ENCODE measurements at regions not wholly inside any gene's neighbourhood (a gene's known extent, or its start where the extent isn't known, plus 50 kb on each side); places are given as distances from the start of the nearest gene placed in this dataset.

GRCh38 chr1:73783352-73783751 lies 414.6 kb downstream of the LRRIQ3 start:
- Mint-ChIP-seq H3K4me1 (ENCODE audit: low read depth) (peaks cover 3% of the 10 kb centered on the region), H3K9me3 (ENCODE audit: low read depth) (no peaks in the 10 kb centered on the region), H3K4me3 (ENCODE audit: low read depth) (no peak overlapping the region), H3K36me3 (ENCODE audit: insufficient read depth) (no peaks in the 10 kb centered on the region), H3K27ac (no peak overlapping the region), H3K27me3 (no peaks in the 10 kb centered on the region)
- TF ChIP-seq, protein P1, sequence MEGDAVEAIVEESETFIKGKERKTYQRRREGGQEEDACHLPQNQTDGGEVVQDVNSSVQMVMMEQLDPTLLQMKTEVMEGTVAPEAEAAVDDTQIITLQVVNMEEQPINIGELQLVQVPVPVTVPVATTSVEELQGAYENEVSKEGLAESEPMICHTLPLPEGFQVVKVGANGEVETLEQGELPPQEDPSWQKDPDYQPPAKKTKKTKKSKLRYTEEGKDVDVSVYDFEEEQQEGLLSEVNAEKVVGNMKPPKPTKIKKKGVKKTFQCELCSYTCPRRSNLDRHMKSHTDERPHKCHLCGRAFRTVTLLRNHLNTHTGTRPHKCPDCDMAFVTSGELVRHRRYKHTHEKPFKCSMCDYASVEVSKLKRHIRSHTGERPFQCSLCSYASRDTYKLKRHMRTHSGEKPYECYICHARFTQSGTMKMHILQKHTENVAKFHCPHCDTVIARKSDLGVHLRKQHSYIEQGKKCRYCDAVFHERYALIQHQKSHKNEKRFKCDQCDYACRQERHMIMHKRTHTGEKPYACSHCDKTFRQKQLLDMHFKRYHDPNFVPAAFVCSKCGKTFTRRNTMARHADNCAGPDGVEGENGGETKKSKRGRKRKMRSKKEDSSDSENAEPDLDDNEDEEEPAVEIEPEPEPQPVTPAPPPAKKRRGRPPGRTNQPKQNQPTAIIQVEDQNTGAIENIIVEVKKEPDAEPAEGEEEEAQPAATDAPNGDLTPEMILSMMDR (IDR thresholded peaks at IDR 0.05; ENCODE audit: unreplicated experiment): no peak
- no peak for DNase-seq (ENCODE audit: low spot score, unreplicated experiment)

- Mint-ChIP-seq H3K27ac (no peak overlapping the region), H3K4me1 (ENCODE audit: low read depth) (peaks cover 3% of the 10 kb centered on the region), H3K36me3 (ENCODE audit: insufficient read depth) (no peaks in the 10 kb centered on the region), H3K9me3 (ENCODE audit: low read depth) (no peaks in the 10 kb centered on the region), H3K4me3 (ENCODE audit: low read depth) (no peak overlapping the region), H3K27me3 (no peaks in the 10 kb centered on the region)
- TF ChIP-seq, protein P1 (IDR thresholded peaks at IDR 0.05; ENCODE audit: unreplicated experiment): no peak
- DNase-seq (ENCODE audit: low spot score, unreplicated experiment): no peak
These were observed 415.1 kb downstream of the LRRIQ3 start for GRCh38 chr1:73782901-73783300.

DNA sequence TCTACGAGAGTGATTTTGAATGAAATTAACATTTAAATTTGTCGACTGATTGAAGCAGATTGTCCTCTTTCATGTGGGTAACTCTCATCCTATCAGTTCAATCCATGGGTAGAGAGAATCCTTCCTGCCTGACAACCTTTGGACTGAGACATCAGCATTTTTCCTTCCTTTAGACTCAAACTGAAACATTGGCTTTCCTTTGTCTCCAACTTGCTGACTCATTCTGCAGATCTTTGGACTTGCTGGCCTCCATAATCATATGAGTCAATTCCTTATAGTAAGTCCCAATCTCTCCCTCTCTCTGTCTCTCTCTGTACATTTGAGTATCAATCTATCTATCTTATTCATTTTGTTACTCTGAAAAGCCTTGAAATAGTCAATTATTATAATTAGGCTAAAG lies 416.7 kb downstream of the LRRIQ3 start:
- TF ChIP-seq, protein P1 (IDR thresholded peaks at IDR 0.05; ENCODE audit: unreplicated experiment): no peak
- H3K9me3 Mint-ChIP-seq (ENCODE audit: low read depth): no peaks in the 10 kb centered on the region
- H3K27ac Mint-ChIP-seq: no peak overlapping the region

GRCh38 chr1:73778471-73778870 lies 419.5 kb downstream of the LRRIQ3 start:
- Mint-ChIP-seq H3K36me3 (ENCODE audit: insufficient read depth) (no peaks in the 10 kb centered on the region), H3K9me3 (ENCODE audit: low read depth) (no peaks in the 10 kb centered on the region), H3K4me3 (ENCODE audit: low read depth) (no peak overlapping the region)

More for the DNA sequence above, 416.7 kb downstream of the LRRIQ3 start:
- Mint-ChIP-seq H3K36me3 (ENCODE audit: insufficient read depth) (no peaks in the 10 kb centered on the region), H3K27me3 (no peaks in the 10 kb centered on the region), H3K4me1 (ENCODE audit: low read depth) (peaks cover 2% of the 10 kb centered on the region), H3K4me3 (ENCODE audit: low read depth) (no peak overlapping the region)
- DNase-seq (ENCODE audit: low spot score, unreplicated experiment): no peak

GRCh38 chr1:73775896-73776295 lies 422.1 kb downstream of the LRRIQ3 start:
- Mint-ChIP-seq H3K9me3 (ENCODE audit: low read depth) (no peaks in the 10 kb centered on the region), H3K4me1 (ENCODE audit: low read depth) (no peaks in the 10 kb centered on the region), H3K36me3 (ENCODE audit: insufficient read depth) (no peaks in the 10 kb centered on the region), H3K4me3 (ENCODE audit: low read depth) (no peak overlapping the region), H3K27ac (no peak overlapping the region), H3K27me3 (no peaks in the 10 kb centered on the region)
- TF ChIP-seq, protein P1 (IDR thresholded peaks at IDR 0.05; ENCODE audit: unreplicated experiment): no peak
- DNase-seq (ENCODE audit: low spot score, unreplicated experiment): no peak

More at GRCh38 chr1:73778471-73778870, 419.5 kb downstream of the LRRIQ3 start:
- H3K27me3 Mint-ChIP-seq: no peaks in the 10 kb centered on the region
- H3K4me1 Mint-ChIP-seq (ENCODE audit: low read depth): peaks cover 1% of the 10 kb centered on the region
- TF ChIP-seq, protein P1 (IDR thresholded peaks at IDR 0.05; ENCODE audit: unreplicated experiment): no peak
- DNase-seq (ENCODE audit: low spot score, unreplicated experiment): no peak
- H3K27ac Mint-ChIP-seq: no peak overlapping the region
